ENCODE measurements at regions not wholly inside any gene's neighbourhood (a gene's known extent, or its start where the extent isn't known, plus 50 kb on each side); places are given as distances from the start of the nearest gene placed in this dataset.

- Histone ChIP-seq H3K27ac (peak overlapping the region in 1 of 2 donors; percentile 47), H3K9me3 (no peaks in the 10 kb centered on the region), H3K4me3 (peak overlapping the region; percentile 36), H3K27me3 (no peaks in the 10 kb centered on the region), H3K4me1 (ENCODE audit: insufficient read depth) (no peaks in the 10 kb centered on the region), H3K36me3 (no peaks in the 10 kb centered on the region)
- TF ChIP-seq EP300 (IDR thresholded peaks at IDR 0.05), result no peak
- TF ChIP-seq POLR2A (IDR thresholded peaks at IDR 0.05), result no peak
- no peak for TF ChIP-seq CTCF (IDR thresholded peaks at IDR 0.05)
- no peak for DNase-seq
- intact Hi-C loops (cut with DNase I), result loop anchor here in 1 of 4 donors (10.0 kb wide), 1 partner anchor 738 kb away; a partner anchor contains a TSS
- 27 to 28% (median 27%) methylated on average over 15 of the region's 15 CpGs for WGBS, 3 donors
These were observed 90.5 kb upstream of the PRSS16 start for GRCh38 chr6:27156874-27157458.

GRCh38 chr6:27157459-27158315 lies 89.8 kb upstream of the PRSS16 start:
- Histone ChIP-seq H3K27ac (peak overlapping the region in 1 of 2 donors; percentile 47), H3K4me3 (peak overlapping the region; percentile 36), H3K27me3 (no peaks in the 10 kb centered on the region), H3K4me1 (ENCODE audit: insufficient read depth) (no peaks in the 10 kb centered on the region), H3K9me3 (no peaks in the 10 kb centered on the region), H3K36me3 (no peaks in the 10 kb centered on the region)
- no peak for TF ChIP-seq POLR2A (IDR thresholded peaks at IDR 0.05)
- no peak for TF ChIP-seq EP300 (IDR thresholded peaks at IDR 0.05)
- peak in 2 of 3 donors; percentile 52 to 53 for TF ChIP-seq CTCF (IDR thresholded peaks at IDR 0.05)
- intact Hi-C loops (cut with DNase I), result loop anchor here in 1 of 4 donors (10.0 kb wide), 1 partner anchor 737 kb away; a partner anchor contains a TSS
- 1% methylated on average over 34 of the region's 34 CpGs for WGBS, 3 donors
- DNase-seq, result peak; percentile 62 to 85 (median 77)

GRCh38 chr6:27158316-27158643 lies 89.2 kb upstream of the PRSS16 start:
- Histone ChIP-seq H3K27me3 (no peaks in the 10 kb centered on the region), H3K4me1 (ENCODE audit: insufficient read depth) (no peaks in the 10 kb centered on the region), H3K9me3 (no peaks in the 10 kb centered on the region), H3K27ac (no peak overlapping the region), H3K4me3 (no peak overlapping the region), H3K36me3 (no peaks in the 10 kb centered on the region)
- TF ChIP-seq CTCF (IDR thresholded peaks at IDR 0.05) (no peak), POLR2A (IDR thresholded peaks at IDR 0.05) (no peak), EP300 (IDR thresholded peaks at IDR 0.05) (no peak)
- no peak for DNase-seq
- WGBS, 3 donors, result 42 to 53% (median 45%) methylated on average over 4 of the region's 4 CpGs
- intact Hi-C loops (cut with DNase I), result loop anchor here in 1 of 4 donors (10.0 kb wide), 1 partner anchor 737 kb away; a partner anchor contains a TSS

- Histone ChIP-seq H3K9me3 (no peaks in the 10 kb centered on the region), H3K4me3 (no peak overlapping the region), H3K4me1 (ENCODE audit: insufficient read depth) (no peaks in the 10 kb centered on the region), H3K27me3 (no peaks in the 10 kb centered on the region), H3K36me3 (no peaks in the 10 kb centered on the region), H3K27ac (no peak overlapping the region)
- intact Hi-C loops (cut with DNase I), result loop anchor here in 1 of 4 donors (10.0 kb wide), 1 partner anchor 735 kb away; a partner anchor contains a TSS
- DNase-seq, result no peak
- TF ChIP-seq EP300 (IDR thresholded peaks at IDR 0.05), result no peak
- no peak for TF ChIP-seq POLR2A (IDR thresholded peaks at IDR 0.05)
- no peak for TF ChIP-seq CTCF (IDR thresholded peaks at IDR 0.05)
- WGBS, 3 donors, result 80 to 93% (median 86%) methylated on average over 2 of the region's 2 CpGs
These were observed 87.8 kb upstream of the PRSS16 start for GRCh38 chr6:27159725-27160124.

All from ovary (tissue), 7 donors.